KMS-11 (cell line): ENCODE measurements at regions not wholly inside any gene's neighbourhood (a gene's known extent, or its start where the extent isn't known, plus 50 kb on each side); places are given as distances from the start of the nearest gene placed in this dataset.

Experiments
- H2AFZ ChIP-seq: fragments of 200-600 bp; sonication (generic); 2 replicates; pipeline ENCODE4 v1.6.1; 2016; ENCODE audit warnings: antibody characterized with exemption, mixed run types, low read depth
- H3K27ac ChIP-seq: fragments of 200-600 bp; sonication (generic); 2 replicates; pipeline ENCODE4 v1.6.1; 2016; ENCODE audit warnings: mild to moderate bottlenecking, mixed run types
- H3K27me3 ChIP-seq: fragments of 200-600 bp; sonication (generic); 2 replicates; pipeline ENCODE4 v1.6.1; 2017; ENCODE audit warnings: mild to moderate bottlenecking, low read depth, mixed run types, moderate library complexity; ENCODE audit not compliant: insufficient read depth
- H3K36me3 ChIP-seq: fragments of 200-600 bp; sonication (generic); 2 replicates; pipeline ENCODE4 v1.6.1; 2017; ENCODE audit warnings: mild to moderate bottlenecking, mixed run types; ENCODE audit not compliant: insufficient read depth
- H3K4me1 ChIP-seq: fragments of 200-600 bp; sonication (generic); 2 replicates; pipeline ENCODE4 v1.6.1; 2016; ENCODE audit warnings: mild to moderate bottlenecking, low read depth, mixed run types; ENCODE audit not compliant: poor library complexity, severe bottlenecking
- H3K4me2 ChIP-seq: fragments of 200-600 bp; sonication (generic); 2 replicates; pipeline ENCODE4 v1.7.0; 2016; ENCODE audit warnings: mild to moderate bottlenecking, mixed run types
- H3K4me3 ChIP-seq: fragments of 200-600 bp; sonication (generic); IDR thresholded peaks from 2 replicates; pipeline ENCODE4 v1.6.1; 2017; ENCODE audit warnings: low read depth, low read length, mixed read lengths; ENCODE audit not compliant: insufficient read depth
- H3K79me2 ChIP-seq: fragments of 200-600 bp; sonication (generic); 2 replicates; pipeline ENCODE4 v1.6.1; 2016; ENCODE audit warnings: low read depth, mixed run types; ENCODE audit not compliant: insufficient read depth
- H3K9ac ChIP-seq: fragments of 200-600 bp; sonication (generic); 2 replicates; pipeline ENCODE4 v1.6.1; 2016; ENCODE audit warnings: mild to moderate bottlenecking, mixed run types
- H4K20me1 ChIP-seq: fragments of 200-600 bp; sonication (generic); 2 replicates; pipeline ENCODE4 v1.6.1; 2016; ENCODE audit warnings: mild to moderate bottlenecking, mixed run types; ENCODE audit not compliant: insufficient read depth
- CTCF ChIP-seq: fragments of 200-600 bp; sonication (generic); conservative IDR thresholded peaks from 2 replicates; pipeline ENCODE4 v1.6.1; 2017; ENCODE audit warnings: low read depth, mild to moderate bottlenecking, antibody characterized with exemption, low read length, moderate library complexity, mixed read lengths

- no peak overlapping the region for H2AFZ ChIP-seq
- no peaks in the 10 kb centered on the region for H3K36me3 ChIP-seq
- no peak for TF ChIP-seq CTCF
- H3K4me3 ChIP-seq, result no peak overlapping the region
- H3K79me2 ChIP-seq, result no peaks in the 10 kb centered on the region
- H3K27me3 ChIP-seq, result peaks cover 7% of the 10 kb centered on the region; the same call in 1 of the 2 replicates
- H3K27ac ChIP-seq, result no peak overlapping the region
- H3K4me1 ChIP-seq, result no peaks in the 10 kb centered on the region
- H4K20me1 ChIP-seq, result no peaks in the 10 kb centered on the region
- H3K9ac ChIP-seq, result no peak overlapping the region
- H3K4me2 ChIP-seq, result no peak overlapping the region
Observed at GRCh38 chr10:133017203-133017601, 70.5 kb upstream of the ADGRA1 start.

GRCh38 chr10:133016493-133017202, 71.1 kb upstream of the ADGRA1 start:
- no peaks in the 10 kb centered on the region for H3K36me3 ChIP-seq
- H3K4me1 ChIP-seq, result no peaks in the 10 kb centered on the region
- H3K4me3 ChIP-seq, result no peak overlapping the region
- no peak overlapping the region for H3K4me2 ChIP-seq
- H3K27me3 ChIP-seq, result peaks cover 7% of the 10 kb centered on the region; the same call in 1 of the 2 replicates
- H2AFZ ChIP-seq, result no peak overlapping the region
- no peak for TF ChIP-seq CTCF
- H3K79me2 ChIP-seq, result no peaks in the 10 kb centered on the region
- H3K9ac ChIP-seq, result no peak overlapping the region
- H3K27ac ChIP-seq, result no peak overlapping the region
- H4K20me1 ChIP-seq, result no peaks in the 10 kb centered on the region

- Histone ChIP-seq H3K27ac (no peak overlapping the region), H3K9ac (no peak overlapping the region), H3K36me3 (no peaks in the 10 kb centered on the region), H2AFZ (no peak overlapping the region), H3K4me3 (no peak overlapping the region), H3K4me2 (no peak overlapping the region), H3K79me2 (no peaks in the 10 kb centered on the region), H3K4me1 (no peaks in the 10 kb centered on the region), H4K20me1 (no peaks in the 10 kb centered on the region), H3K27me3 (peaks cover 4% of the 10 kb centered on the region; the same call in 1 of the 2 replicates)
- TF ChIP-seq CTCF, result no peak
Observed at GRCh38 chr10:133015816-133016462, 71.8 kb upstream of the ADGRA1 start.

- Histone ChIP-seq H3K4me3 (no peak overlapping the region), H3K36me3 (no peaks in the 10 kb centered on the region), H3K27me3 (peaks cover 4% of the 10 kb centered on the region; the same call in 1 of the 2 replicates), H3K9ac (no peak overlapping the region), H3K4me2 (no peak overlapping the region), H3K4me1 (no peaks in the 10 kb centered on the region), H4K20me1 (no peaks in the 10 kb centered on the region), H2AFZ (no peak overlapping the region), H3K79me2 (no peaks in the 10 kb centered on the region), H3K27ac (no peak overlapping the region)
- no peak for TF ChIP-seq CTCF
Observed at GRCh38 chr10:133015321-133015720, 72.4 kb upstream of the ADGRA1 start.
